T-cell (primary cell): ENCODE measurements at regions not wholly inside any gene's neighbourhood (a gene's known extent, or its start where the extent isn't known, plus 50 kb on each side); places are given as distances from the start of the nearest gene placed in this dataset.
"Not testable (repeated sequence)": the region's sequence is repeated elsewhere in the genome, so short reads cannot be mapped to it uniquely, and the experiment has no call there.

ENCODE experiments used
- ATAC-seq, 4 experiments: fragments of 200-7000 bp in 3 of 4; fragments of 150-1000 bp in 1 of 4; cut with Tn5 transposase; replicated peaks in 1 of 4; 1 replicate in 3 of 4; 2 replicates in 1 of 4; pipeline ENCODE4 v1.10.0; 2021; ENCODE audit warnings: moderate library complexity in 3 of 4, mild to moderate bottlenecking in 2 of 4, moderate number of reproducible peaks in 1 of 4
- CTCF ChIA-PET, 2 donors: fragments of 300-600 bp; sonication (Branson Sonifier 250); formaldehyde crosslinking; loops; one replicate each; lab custom pipeline; 2022; ENCODE audit warnings: antibody characterized with exemption in 2 of 2; lab: Charles Lee
- POLR2A ChIA-PET, 2 donors: fragments of 300-600 bp; sonication (Branson Sonifier 250); formaldehyde crosslinking; loops; one replicate each; lab custom pipeline; 2022; ENCODE audit warnings: antibody characterized with exemption in 2 of 2; lab: Charles Lee
- DNase-seq, 35 experiments: peaks; one replicate each; pipeline versions ENCODE4 v3.0.0 to v3.0.0-alpha.2; 2013 to 2023
- H3K27ac ChIP-seq: one replicate; pipeline ENCODE4 v1.5.1; 2013; ENCODE audit warnings: low read length
- H3K27me3 ChIP-seq, 2 experiments: replicated peaks in 1 of 2; 1 replicate in 1 of 2; 2 replicates in 1 of 2; pipeline versions ENCODE4 v1.6.1 to v1.7.0; 2013; ENCODE audit warnings: low read length in 1 of 2, mixed read lengths in 1 of 2; ENCODE audit not compliant: control insufficient read depth in 2 of 2, insufficient read depth in 2 of 2; ENCODE audit errors: extremely low read depth in 1 of 2
- H3K36me3 ChIP-seq, 2 donors: 1 replicate in 1 of 2; 2 replicates in 1 of 2; pipeline versions ENCODE4 v1.6.1 to v1.7.0; 2013; ENCODE audit warnings: low read length in 1 of 2; ENCODE audit not compliant: control insufficient read depth in 2 of 2, insufficient read depth in 1 of 2; ENCODE audit errors: extremely low read depth in 1 of 2
- H3K4me1 ChIP-seq, 2 experiments: 1 replicate in 1 of 2; 2 replicates in 1 of 2; pipeline versions ENCODE4 v1.6.1 to v1.7.0; 2013; ENCODE audit warnings: low read length in 2 of 2, mixed read lengths in 1 of 2; ENCODE audit not compliant: insufficient read depth in 2 of 2, control insufficient read depth in 1 of 2; ENCODE audit errors: extremely low read depth in 1 of 2
- H3K4me3 ChIP-seq, 2 donors: 1 replicate in 1 of 2; 2 replicates in 1 of 2; pipeline versions ENCODE4 v1.5.1 to v1.7.0; 2013; ENCODE audit warnings: mild to moderate bottlenecking in 2 of 2, low read length in 1 of 2, moderate library complexity in 1 of 2; ENCODE audit not compliant: control insufficient read depth in 1 of 2; ENCODE audit errors: extremely low read depth in 1 of 2
- H3K9me3 ChIP-seq: 2 replicates; pipeline ENCODE4 v1.7.0; 2013
- H3K27ac Mint-ChIP-seq, 2 donors: one replicate each; pipeline ENCODE4 v1.8.0; 2020 to 2021; ENCODE audit warnings: mild to moderate bottlenecking in 2 of 2, mixed read lengths in 2 of 2
- H3K27me3 Mint-ChIP-seq, 2 donors: one replicate each; pipeline ENCODE4 v1.8.0; 2021 to 2022; ENCODE audit warnings: mixed read lengths in 2 of 2
- H3K36me3 Mint-ChIP-seq: one replicate; pipeline ENCODE4 v1.8.0; 2021; ENCODE audit warnings: mixed read lengths
- H3K4me1 Mint-ChIP-seq, 3 donors: one replicate each; pipeline ENCODE4 v1.8.0; 2020 to 2022; ENCODE audit warnings: mixed read lengths in 3 of 3, mild to moderate bottlenecking in 1 of 3
- H3K4me3 Mint-ChIP-seq, 3 donors: one replicate each; pipeline ENCODE4 v1.8.0; 2020 to 2022; ENCODE audit warnings: mild to moderate bottlenecking in 3 of 3, mixed read lengths in 3 of 3, moderate library complexity in 3 of 3
- H3K9me3 Mint-ChIP-seq, 3 donors: one replicate each; pipeline ENCODE4 v1.8.0; 2020 to 2022; ENCODE audit warnings: mixed read lengths in 3 of 3
- WGBS: methylation state at CpG from one replicate; pipeline ENCODE4 v1.1.5; 2013; ENCODE audit warnings: missing lambda C conversion rate; ENCODE audit not compliant: insufficient coverage; 5-methylcytosine and 5-hydroxymethylcytosine counted together

DNA sequence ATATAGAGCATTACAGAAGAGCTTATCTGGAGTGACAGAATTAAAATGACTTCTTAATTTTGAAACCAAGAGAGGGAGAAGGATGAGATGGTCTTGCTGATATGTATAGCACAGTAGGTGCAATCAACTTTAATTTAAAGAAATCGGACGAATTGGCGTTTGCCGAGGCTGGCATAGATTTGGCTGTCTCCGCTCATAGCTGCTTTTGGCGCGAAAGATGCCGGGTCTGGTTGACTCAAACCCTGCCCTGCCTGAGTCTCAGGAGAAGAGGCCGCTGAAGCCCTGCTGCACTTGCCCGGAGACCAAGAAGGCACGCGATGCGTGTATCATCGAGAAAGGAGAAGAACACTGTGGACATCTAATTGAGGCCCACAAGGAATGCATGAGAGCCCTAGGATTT lies 62.3 kb upstream of the LRCH1 start:
- ChIA-PET CTCF (interaction anchor here (0.7 to 1.7 kb wide), 3 partner anchors 11 to 231 kb away, joined by 3 to 5 read pairs (median 5); no protein-coding TSS in a partner anchor), POLR2A (interaction anchor here in 1 of 2 donors (1.0 kb wide), 1 partner anchor 685 kb away, joined by 3 read pairs; no protein-coding TSS in a partner anchor)
- H3K4me3 Mint-ChIP-seq, H3K9me3 Mint-ChIP-seq, H3K27ac Mint-ChIP-seq, H3K36me3 ChIP-seq, H3K27me3 ChIP-seq, H3K9me3 ChIP-seq, DNase-seq, H3K4me1 Mint-ChIP-seq, H3K36me3 Mint-ChIP-seq, H3K27ac ChIP-seq, H3K27me3 Mint-ChIP-seq, H3K4me3 ChIP-seq, H3K4me1 ChIP-seq: not testable (repeated sequence)
- WGBS = 93% methylated on average over 14 of the region's 14 CpGs
- ATAC-seq = peak in 2 of 4 experiments; percentile 32 to 49

DNA sequence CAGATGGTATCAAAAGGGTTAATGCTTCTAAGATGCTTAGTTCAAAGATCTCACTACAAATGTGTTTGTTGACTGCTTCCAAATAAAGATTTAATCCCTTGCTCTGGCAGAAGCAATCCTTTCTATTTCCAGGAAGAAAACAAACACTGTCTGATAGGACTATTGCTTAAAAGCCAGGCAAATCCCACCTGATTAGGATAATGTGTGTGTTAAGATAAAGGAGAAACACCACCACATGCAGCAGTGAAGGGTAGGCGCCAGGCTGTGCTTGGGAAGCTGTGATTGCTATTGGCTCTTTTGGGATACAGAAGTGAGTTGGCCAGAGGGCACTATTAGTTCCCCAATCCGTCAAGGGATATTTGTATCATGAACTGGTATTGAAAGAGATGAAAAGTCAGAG lies 62.8 kb upstream of the LRCH1 start:
- Mint-ChIP-seq H3K4me1 (no peaks in the 10 kb centered on the region), H3K9me3 (peaks cover 0 to 10% (median 2%) of the 10 kb centered on the region in 3 donors), H3K27ac (no peak overlapping the region), H3K36me3 (no peaks in the 10 kb centered on the region), H3K27me3 (peaks cover 0 to 4% of the 10 kb centered on the region in 2 donors), H3K4me3 (no peak overlapping the region)
- ChIA-PET CTCF (interaction anchor here in 1 of 2 donors (0.7 kb wide), 2 partner anchors 201 to 232 kb away, joined by 3 to 5 read pairs; no protein-coding TSS in a partner anchor), POLR2A (no interaction called here)
- H3K27me3 ChIP-seq = peaks cover 0 to 4% of the 10 kb centered on the region in 2 experiments
- H3K36me3 ChIP-seq = no peaks in the 10 kb centered on the region
- no peak overlapping the region for H3K4me3 ChIP-seq
- DNase-seq (no peak), ATAC-seq (no peak)
- H3K27ac ChIP-seq = no peak overlapping the region
- no peaks in the 10 kb centered on the region for H3K9me3 ChIP-seq
- H3K4me1 ChIP-seq = no peaks in the 10 kb centered on the region
- WGBS = 100% methylated on average over 1 of the region's 2 CpGs

DNA sequence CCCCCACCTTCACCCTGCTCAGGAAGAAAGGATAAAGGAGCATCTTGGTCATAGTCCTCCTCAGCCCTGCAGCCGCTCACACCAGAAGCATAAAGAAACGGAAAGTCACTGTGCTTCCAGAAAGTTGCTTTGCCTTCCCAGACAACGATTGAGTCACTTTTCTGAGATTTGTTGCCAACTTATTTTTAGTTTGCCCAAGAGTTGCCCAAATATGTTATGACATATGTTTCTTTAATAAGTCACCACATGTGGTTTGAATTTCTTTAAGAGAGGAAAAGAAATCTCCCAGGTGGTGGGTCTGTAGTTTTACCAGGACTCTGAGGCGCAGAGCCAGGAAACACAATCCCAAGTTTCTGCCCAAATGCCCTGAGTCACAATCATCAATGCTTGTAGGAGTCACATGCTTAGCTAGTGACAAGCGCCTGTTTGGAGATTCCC lies 63.4 kb upstream of the LRCH1 start:
- CTCF ChIA-PET = interaction anchor here in 1 of 2 donors (0.7 kb wide), 1 partner anchor 191 kb away, joined by 4 read pairs; no protein-coding TSS in a partner anchor
- H3K4me3 Mint-ChIP-seq = no peak overlapping the region
- no peaks in the 10 kb centered on the region for H3K36me3 Mint-ChIP-seq

DNA sequence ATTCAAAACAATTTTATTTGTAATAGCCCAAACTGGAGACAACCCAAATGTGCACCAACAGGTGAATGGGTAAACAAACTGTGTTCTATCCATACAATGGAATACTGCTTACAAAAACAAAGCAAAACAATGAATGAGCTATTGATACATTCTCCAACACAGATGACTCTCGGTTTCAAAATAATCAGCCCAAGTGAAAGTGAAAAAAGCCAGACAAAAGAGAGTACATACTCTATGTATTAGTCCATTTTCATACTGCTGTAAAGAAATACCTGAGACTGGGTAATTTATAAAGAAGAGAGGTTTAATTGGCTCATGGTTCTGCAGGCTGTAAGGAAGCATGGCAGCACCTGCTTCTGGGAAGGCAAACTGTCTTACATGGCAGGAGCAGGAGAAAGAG lies 65.2 kb upstream of the LRCH1 start:
- Mint-ChIP-seq H3K27ac (no peak overlapping the region), H3K4me1 (no peaks in the 10 kb centered on the region), H3K36me3 (no peaks in the 10 kb centered on the region), H3K9me3 (peaks cover 3 to 22% (median 14%) of the 10 kb centered on the region in 3 donors), H3K4me3 (no peak overlapping the region), H3K27me3 (peaks cover 0 to 2% of the 10 kb centered on the region in 2 donors)
- Histone ChIP-seq H3K9me3 (no peaks in the 10 kb centered on the region), H3K27me3 (peaks cover 0 to 2% of the 10 kb centered on the region in 2 experiments), H3K4me3 (no peak overlapping the region), H3K27ac (no peak overlapping the region), H3K4me1 (no peaks in the 10 kb centered on the region), H3K36me3 (no peaks in the 10 kb centered on the region)
- ATAC-seq (no peak), DNase-seq (no peak)
- no CpG with 5 or more reads among the region's 1 CpG for WGBS
- POLR2A ChIA-PET = no interaction called here
- CTCF ChIA-PET = interaction anchor here in 1 of 2 donors (0.5 kb wide), 1 partner anchor 1194 kb away, joined by 3 read pairs; no protein-coding TSS in a partner anchor

More for the DNA sequence above, 63.4 kb upstream of the LRCH1 start:
- Mint-ChIP-seq H3K9me3 (peaks cover 0 to 12% (median 3%) of the 10 kb centered on the region in 3 donors), H3K4me1 (no peaks in the 10 kb centered on the region), H3K27me3 (peaks cover 0 to 4% of the 10 kb centered on the region in 2 donors), H3K27ac (no peak overlapping the region)
- Histone ChIP-seq H3K27me3 (peaks cover 0 to 4% of the 10 kb centered on the region in 2 experiments), H3K9me3 (no peaks in the 10 kb centered on the region), H3K4me3 (no peak overlapping the region), H3K4me1 (no peaks in the 10 kb centered on the region), H3K36me3 (no peaks in the 10 kb centered on the region), H3K27ac (no peak overlapping the region)
- DNase-seq = no peak
- WGBS = 75% methylated on average over 3 of the region's 5 CpGs
- POLR2A ChIA-PET = no interaction called here
- ATAC-seq = no peak

DNA sequence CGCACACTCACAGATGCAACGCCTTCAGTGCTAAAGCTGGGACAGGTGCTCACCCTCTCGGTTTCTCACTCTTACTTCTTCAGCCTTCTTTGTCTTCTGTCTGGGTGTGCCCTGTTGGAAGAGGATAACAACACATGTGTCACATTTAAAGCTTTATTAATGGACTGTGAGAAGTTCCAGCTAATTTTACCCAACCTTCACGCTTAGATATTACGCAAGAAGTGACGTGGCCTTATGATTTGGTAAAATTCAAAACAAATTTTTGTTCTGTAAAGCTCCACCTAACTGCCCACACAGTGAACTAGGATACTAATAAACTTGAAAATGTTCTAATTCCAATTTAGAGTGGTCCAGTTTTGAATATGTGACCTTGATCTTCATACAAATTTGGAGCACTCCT lies 66.7 kb upstream of the LRCH1 start:
- H3K9me3 Mint-ChIP-seq = peaks cover 7 to 23% (median 14%) of the 10 kb centered on the region in 3 donors
- H3K4me1 Mint-ChIP-seq = no peaks in the 10 kb centered on the region
- no peaks in the 10 kb centered on the region for H3K36me3 Mint-ChIP-seq
- Histone ChIP-seq H3K36me3 (no peaks in the 10 kb centered on the region), H3K27me3 (peaks cover 0 to 2% of the 10 kb centered on the region in 2 experiments), H3K9me3 (no peaks in the 10 kb centered on the region), H3K4me3 (no peak overlapping the region), H3K4me1 (no peaks in the 10 kb centered on the region), H3K27ac (no peak overlapping the region)
- H3K27ac Mint-ChIP-seq = no peak overlapping the region
- ChIA-PET CTCF (no interaction called here), POLR2A (no interaction called here)
- peaks cover 0 to 3% of the 10 kb centered on the region in 2 donors for H3K27me3 Mint-ChIP-seq
- no peak for ATAC-seq
- no peak overlapping the region for H3K4me3 Mint-ChIP-seq
- no peak for DNase-seq
- no CpG with 5 or more reads among the region's 6 CpGs for WGBS

DNA sequence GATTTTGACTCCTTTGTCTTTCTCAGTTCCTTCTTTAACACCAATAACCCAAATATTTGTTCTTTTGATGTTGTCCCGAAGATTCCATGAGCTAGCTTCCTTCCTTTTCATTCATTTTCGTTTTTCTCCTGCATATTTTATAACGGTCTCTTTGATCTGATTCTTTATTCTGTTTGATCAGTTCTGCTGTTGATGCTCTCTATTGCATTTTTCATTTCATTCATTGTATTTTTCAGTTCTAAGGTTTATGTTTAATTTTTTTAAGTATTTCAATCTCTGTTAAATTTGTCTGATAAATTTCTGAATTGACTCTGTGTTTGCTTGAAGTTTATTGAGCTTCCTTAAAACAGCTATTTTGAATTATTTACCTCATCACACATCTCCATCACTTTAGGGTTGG lies 68.4 kb upstream of the LRCH1 start:
- no CpG with 5 or more reads among the region's 3 CpGs for WGBS
- DNase-seq (no peak), ATAC-seq (no peak)
- ChIA-PET CTCF (interaction anchor here in 1 of 2 donors (0.9 to 1.0 kb wide), 2 partner anchors 7 to 9 kb away, joined by 3 read pairs; no protein-coding TSS in a partner anchor), POLR2A (no interaction called here)
- Mint-ChIP-seq H3K9me3 (peaks cover 7 to 26% (median 14%) of the 10 kb centered on the region in 3 donors), H3K36me3 (no peaks in the 10 kb centered on the region), H3K4me3 (no peak overlapping the region), H3K4me1 (no peaks in the 10 kb centered on the region), H3K27me3 (peaks cover 0 to 8% of the 10 kb centered on the region in 2 donors), H3K27ac (no peak overlapping the region)
- Histone ChIP-seq H3K4me1 (no peaks in the 10 kb centered on the region), H3K9me3 (no peaks in the 10 kb centered on the region), H3K27me3 (no peaks in the 10 kb centered on the region), H3K4me3 (no peak overlapping the region), H3K36me3 (no peaks in the 10 kb centered on the region), H3K27ac (no peak overlapping the region)
